SIG-M5 (cell line): ENCODE measurements at regions not wholly inside any gene's neighbourhood (a gene's known extent, or its start where the extent isn't known, plus 50 kb on each side); places are given as distances from the start of the nearest gene placed in this dataset.

Experiments
- DNase-seq: peaks from one replicate; lab custom pipeline; 2025; lab: John Stamatoyannopoulos, UW

DNA sequence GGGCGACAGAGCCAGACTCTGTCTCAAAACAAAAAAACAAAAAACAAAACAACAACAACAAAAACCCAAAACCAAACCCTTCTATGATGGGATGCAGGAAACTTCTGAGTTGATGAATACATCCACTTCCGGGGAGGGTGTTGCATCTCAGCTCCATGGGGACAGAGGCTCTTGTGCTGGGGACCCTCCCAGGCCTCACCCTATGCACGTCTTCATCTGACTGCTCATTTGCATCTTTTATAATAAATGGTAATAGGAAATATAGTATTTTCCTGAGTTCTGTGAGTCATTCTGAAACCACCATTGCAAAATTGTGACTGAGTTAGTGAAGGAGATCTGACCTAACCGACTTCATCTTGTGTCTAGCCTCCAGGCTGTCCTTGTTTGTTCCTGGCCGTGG lies 109.5 kb upstream of the SLC28A3 start:
- no peak for DNase-seq

- no peak for DNase-seq
Measured at GRCh38 chr9:84456527-84456926, 116.0 kb upstream of the SLC28A3 start.

GRCh38 chr9:84460695-84461094 lies 120.1 kb upstream of the SLC28A3 start:
- DNase-seq = no peak

GRCh38 chr9:84463272-84463671 lies 122.7 kb upstream of the SLC28A3 start:
- DNase-seq = no peak

- DNase-seq = no peak
Measured at GRCh38 chr9:84466580-84467285, 126.2 kb upstream of the SLC28A3 start.

DNA sequence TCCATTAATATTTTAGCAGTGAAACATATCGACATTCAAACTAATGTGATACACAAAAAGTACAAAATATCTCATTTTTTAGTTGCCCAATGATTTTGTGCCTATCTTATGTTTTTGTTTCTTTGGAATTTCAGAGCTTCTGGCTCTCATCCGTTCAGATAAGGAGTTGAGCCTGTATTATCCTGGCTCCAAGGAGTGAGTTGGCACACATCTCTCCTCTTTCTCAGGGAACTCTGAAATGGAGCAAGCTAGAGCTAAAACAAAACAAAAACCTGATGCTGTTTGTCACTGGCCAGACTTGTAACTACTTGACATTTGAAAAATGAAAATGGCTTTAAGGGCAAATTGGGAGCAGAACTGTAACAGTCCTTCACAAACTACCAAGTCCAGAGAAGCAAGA lies 131.3 kb upstream of the SLC28A3 start:
- DNase-seq = no peak

- no peak for DNase-seq
Measured at GRCh38 chr9:84478996-84479395, 138.4 kb upstream of the SLC28A3 start.

- DNase-seq = no peak
Measured at GRCh38 chr9:84480071-84480470, 139.5 kb upstream of the SLC28A3 start.

GRCh38 chr9:84481231-84481630 lies 140.7 kb upstream of the SLC28A3 start:
- DNase-seq = no peak

- no peak for DNase-seq
Measured at GRCh38 chr9:84481636-84482218, 141.2 kb upstream of the SLC28A3 start.

DNA sequence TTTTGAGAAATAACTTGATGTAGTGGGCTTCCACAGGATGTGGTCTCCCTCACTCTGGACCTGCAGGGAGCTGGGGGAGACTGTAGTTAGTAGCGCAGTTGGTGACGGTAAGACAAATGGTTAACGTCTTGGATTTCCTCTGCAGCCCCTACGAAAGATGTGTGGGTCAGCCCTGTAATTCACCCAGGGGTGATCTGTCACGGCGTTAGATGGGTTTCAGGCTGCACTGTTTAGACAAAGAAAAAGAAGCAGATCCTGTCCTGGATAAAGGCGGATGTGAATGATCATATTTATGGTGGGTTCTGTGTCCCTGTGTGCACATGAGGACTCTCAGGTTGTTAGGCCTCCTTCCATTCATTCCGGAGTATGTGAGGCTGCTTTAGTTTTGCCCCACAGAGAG lies 142.0 kb upstream of the SLC28A3 start:
- DNase-seq = no peak

GRCh38 chr9:84484172-84484571 lies 143.6 kb upstream of the SLC28A3 start:
- no peak for DNase-seq

- DNase-seq = no peak
Measured at GRCh38 chr9:84485539-84485938, 145.0 kb upstream of the SLC28A3 start.

DNA sequence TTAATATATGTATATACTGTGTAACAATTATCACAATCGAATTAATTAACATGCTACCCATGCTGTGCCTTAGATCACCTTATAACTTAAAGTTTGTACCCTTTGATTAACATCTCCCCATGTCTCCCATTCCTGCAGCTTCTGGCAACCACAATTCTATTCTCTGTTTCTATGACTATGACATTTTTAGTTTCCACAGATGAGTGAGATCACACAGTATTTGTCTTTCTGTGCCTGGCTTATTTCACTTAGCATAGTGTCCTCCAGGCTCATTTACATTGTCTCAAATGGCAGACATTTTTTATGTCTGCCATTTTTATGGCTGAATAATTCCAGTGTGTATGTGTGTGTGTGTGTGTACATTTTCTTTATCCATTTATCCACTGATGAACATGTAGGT lies 146.1 kb upstream of the SLC28A3 start:
- DNase-seq = no peak

DNA sequence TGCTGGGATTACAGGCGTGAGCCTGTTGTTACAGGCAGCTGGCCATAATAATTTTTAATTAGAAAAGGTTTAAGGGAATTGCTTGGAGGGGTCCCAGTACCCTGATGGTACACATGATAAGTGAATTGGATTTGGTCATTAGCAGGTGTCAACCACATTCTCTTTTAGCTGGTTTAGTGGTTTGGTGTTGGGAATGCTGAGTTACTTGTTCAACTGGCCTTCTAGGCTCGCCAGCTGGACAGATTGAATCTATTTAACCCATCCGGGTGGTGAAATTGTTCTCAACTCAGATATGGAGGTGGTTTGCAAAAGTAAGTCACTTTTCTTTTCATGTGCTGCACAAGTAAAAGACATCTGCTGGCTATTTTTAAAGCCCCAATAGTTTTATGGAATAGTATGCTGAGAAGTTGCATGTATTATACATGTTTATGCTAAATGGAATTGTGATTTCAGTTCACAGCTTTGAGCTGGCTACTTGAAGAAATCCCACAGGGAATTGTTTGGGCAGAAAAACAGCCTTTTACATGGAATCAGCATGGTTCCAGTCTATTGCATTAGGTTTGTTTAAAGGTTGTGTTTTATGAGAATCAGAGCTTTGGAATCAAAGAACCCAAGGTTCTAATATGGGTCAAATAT lies 149.8 kb upstream of the SLC28A3 start:
- DNase-seq = no peak

DNA sequence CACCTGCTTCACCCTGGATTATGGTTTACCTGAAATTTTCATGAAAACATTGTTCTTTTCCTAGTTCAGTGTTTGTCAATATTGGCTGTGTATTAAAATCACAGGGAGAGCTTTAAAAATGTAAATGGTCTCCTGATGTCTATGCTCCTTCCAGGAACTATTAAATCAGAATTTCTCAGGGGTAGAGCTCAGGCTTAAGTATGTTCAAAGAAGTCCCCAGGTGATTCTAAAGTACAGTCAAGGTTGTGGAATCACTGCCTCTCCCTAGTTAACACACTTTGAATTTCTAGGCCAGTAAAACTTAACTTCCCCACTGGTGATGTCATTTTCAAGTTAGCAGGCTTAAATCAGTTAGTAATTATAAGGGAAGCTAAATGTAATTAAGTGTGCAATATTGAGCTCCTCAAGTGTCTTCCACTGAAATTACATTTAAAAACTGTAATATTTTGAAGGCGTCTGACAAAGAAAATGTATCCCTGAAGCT lies 150.3 kb upstream of the SLC28A3 start:
- no peak for DNase-seq

DNA sequence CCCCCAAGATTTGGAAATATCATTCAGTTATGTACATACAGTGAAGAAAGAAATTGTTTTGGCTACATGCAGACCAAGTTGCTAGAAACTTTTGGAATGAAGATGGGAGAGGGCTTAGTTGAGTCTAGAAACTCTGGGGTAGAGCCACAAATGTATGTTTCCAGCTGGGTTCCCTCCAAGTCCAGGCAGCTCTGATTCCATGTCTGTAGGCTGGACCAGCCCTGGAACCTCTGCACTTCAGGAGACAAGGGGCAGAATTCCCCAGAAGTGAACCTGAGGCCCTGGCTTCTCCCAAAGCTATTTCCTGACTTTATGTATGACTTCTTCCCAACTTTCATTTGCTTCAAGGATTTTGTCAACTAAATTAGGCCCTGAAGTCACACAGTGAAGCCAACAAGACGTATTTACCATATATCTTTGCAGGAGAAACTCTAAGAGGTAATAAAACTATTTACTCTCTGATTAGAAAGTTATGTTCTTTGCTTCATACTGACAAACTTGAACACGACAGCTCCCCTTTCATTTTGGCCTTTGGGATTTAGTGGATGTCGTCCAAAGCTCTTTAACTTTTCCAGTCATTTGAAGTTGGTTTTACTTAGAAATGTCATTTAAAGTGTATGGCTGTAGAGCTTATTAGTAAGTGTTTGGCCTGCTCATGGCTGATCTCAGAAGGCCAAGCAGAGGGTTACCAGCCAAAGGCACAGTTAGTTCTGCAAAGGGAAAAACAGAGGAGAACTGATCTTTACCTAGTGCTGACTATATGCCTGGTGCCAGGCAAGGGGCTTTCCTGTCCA lies 152.0 kb upstream of the SLC28A3 start:
- DNase-seq = no peak

GRCh38 chr9:84493284-84493947 lies 152.9 kb upstream of the SLC28A3 start:
- DNase-seq = no peak

DNA sequence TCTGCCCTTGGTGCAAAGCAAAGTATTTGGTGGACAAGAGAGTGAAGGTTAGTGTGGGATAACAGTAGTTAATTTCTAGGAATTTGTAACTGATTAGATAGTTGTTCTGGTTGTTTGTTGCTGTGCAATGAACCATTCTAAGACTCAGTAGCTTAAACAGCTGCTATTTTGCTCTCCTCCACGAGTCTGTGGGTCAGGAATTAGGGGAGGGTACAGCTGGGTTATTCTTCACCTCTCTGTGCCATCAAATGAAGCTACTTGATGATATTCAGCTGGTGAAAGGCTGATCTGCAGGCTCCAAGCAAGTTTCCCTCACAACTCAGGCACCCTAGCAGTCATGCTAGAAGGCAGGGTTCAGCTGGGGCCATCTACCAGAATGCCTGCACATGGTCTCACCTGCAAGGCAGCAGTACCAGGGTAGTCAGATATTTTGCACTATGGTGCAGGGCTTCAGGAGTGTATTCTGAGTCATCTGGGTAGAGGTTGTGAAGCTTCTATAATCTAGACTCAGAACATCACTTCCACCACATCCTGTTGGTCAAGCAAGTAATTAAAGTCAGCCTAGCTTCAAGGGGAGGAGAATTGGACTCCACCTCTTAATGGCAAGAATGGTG lies 159.5 kb upstream of the SLC28A3 start:
- DNase-seq = no peak

- DNase-seq = no peak
Measured at GRCh38 chr9:84500826-84501225, 160.3 kb upstream of the SLC28A3 start.

DNA sequence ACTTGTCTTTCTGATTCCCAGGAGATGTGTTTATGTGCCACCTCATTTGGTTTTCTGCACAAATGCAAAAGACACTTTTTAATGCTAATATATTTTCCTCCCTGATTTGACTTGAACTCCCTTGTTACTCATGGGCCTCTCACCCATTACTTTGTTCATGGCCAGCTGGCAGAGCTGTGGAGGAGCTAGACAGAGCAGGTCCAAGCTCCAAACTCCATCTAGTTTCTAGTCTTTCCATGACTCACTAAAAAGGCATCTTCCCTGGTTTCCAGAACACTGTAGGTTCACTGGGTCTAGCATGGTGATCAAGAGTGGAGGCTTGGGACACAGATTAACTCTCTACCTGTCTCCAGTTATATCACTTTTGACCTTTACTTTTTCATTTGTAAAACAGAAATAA lies 161.0 kb upstream of the SLC28A3 start:
- DNase-seq = no peak

DNA sequence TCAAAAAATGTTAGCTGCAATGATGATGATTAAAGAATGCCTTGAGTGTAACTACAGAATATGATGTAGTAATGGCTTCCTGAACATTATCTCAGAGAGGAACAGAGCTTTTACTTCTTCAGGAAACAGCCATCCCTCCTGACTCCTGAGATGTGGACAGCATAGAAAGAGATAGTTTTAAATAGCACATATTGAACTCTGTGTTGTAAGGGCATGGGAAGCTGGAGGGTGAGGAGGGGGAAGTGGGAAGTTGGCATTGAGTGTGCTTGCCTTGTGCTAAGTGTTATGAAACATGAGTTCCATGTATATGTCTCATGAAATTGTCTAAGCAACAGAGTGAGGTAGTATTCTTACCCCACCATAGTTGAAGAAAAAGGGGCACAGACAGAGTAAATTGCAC lies 161.5 kb upstream of the SLC28A3 start:
- DNase-seq = no peak
